ENCODE measurements at regions not wholly inside any gene's neighbourhood (a gene's known extent, or its start where the extent isn't known, plus 50 kb on each side); places are given as distances from the start of the nearest gene placed in this dataset.

- no peak overlapping the region for H3K4me2 ChIP-seq (ENCODE audit: insufficient read depth, low read length)
- H2AFZ ChIP-seq (ENCODE audit: low read depth, low read length) = no peak overlapping the region
- H3K4me3 ChIP-seq (ENCODE audit: low read depth in 1 of 2, low read length in 2 of 2) = no peak overlapping the region
- no peaks in the 10 kb centered on the region for H3K4me1 ChIP-seq (ENCODE audit: insufficient read depth, low read length)
- H3K27me3 ChIP-seq (ENCODE audit: insufficient read depth, low read length, poor library complexity) = peaks cover 2% of the 10 kb centered on the region
- no peak overlapping the region for H3K27ac ChIP-seq (ENCODE audit: low read length)
- H3K79me2 ChIP-seq (ENCODE audit: insufficient read depth, low read length) = no peaks in the 10 kb centered on the region
- ATAC-seq (ENCODE audit: insufficient read depth, low read depth) (no peak), DNase-seq (no peak)
- no peak for TF ChIP-seq CTCF (IDR thresholded peaks at IDR 0.05; ENCODE audit: borderline replicate concordance, extremely low read depth, low read length, poor library complexity, severe bottlenecking)
- TF ChIP-seq EZH2 (IDR thresholded peaks at IDR 0.05; ENCODE audit: borderline replicate concordance, low read depth, low read length, severe bottlenecking) = no peak
- no peaks in the 10 kb centered on the region for H4K20me1 ChIP-seq (ENCODE audit: insufficient read depth, low read length)
- no peaks in the 10 kb centered on the region for H3K9me3 ChIP-seq (ENCODE audit: insufficient read depth, low read length, severe bottlenecking)
- no peaks in the 10 kb centered on the region for H3K36me3 ChIP-seq (ENCODE audit: insufficient read depth, low read length)
- H3K9ac ChIP-seq (ENCODE audit: low read depth, low read length) = no peak overlapping the region
These were observed 355.2 kb downstream of the HAPSTR1 start for GRCh38 chr16:9446471-9447194.

- Histone ChIP-seq H3K27ac (ENCODE audit: low read length) (no peak overlapping the region), H3K9ac (ENCODE audit: low read depth, low read length) (no peak overlapping the region), H4K20me1 (ENCODE audit: insufficient read depth, low read length) (no peaks in the 10 kb centered on the region), H3K4me1 (ENCODE audit: insufficient read depth, low read length) (no peaks in the 10 kb centered on the region), H3K27me3 (ENCODE audit: insufficient read depth, low read length, poor library complexity) (peaks cover 2% of the 10 kb centered on the region), H3K79me2 (ENCODE audit: insufficient read depth, low read length) (no peaks in the 10 kb centered on the region), H3K9me3 (ENCODE audit: insufficient read depth, low read length, severe bottlenecking) (no peaks in the 10 kb centered on the region), H3K36me3 (ENCODE audit: insufficient read depth, low read length) (no peaks in the 10 kb centered on the region), H3K4me2 (ENCODE audit: insufficient read depth, low read length) (no peak overlapping the region), H2AFZ (ENCODE audit: low read depth, low read length) (no peak overlapping the region), H3K4me3 (ENCODE audit: low read depth in 1 of 2, low read length in 2 of 2) (no peak overlapping the region)
- ATAC-seq (ENCODE audit: insufficient read depth, low read depth) = no peak
- no peak for DNase-seq
- TF ChIP-seq EZH2 (IDR thresholded peaks at IDR 0.05; ENCODE audit: borderline replicate concordance, low read depth, low read length, severe bottlenecking) (no peak), CTCF (IDR thresholded peaks at IDR 0.05; ENCODE audit: borderline replicate concordance, extremely low read depth, low read length, poor library complexity, severe bottlenecking) (no peak)
These were observed 355.7 kb downstream of the HAPSTR1 start for GRCh38 chr16:9447195-9447551.

- ATAC-seq (ENCODE audit: insufficient read depth, low read depth) (no peak), DNase-seq (no peak)
- no peaks in the 10 kb centered on the region for H3K9me3 ChIP-seq (ENCODE audit: insufficient read depth, low read length, severe bottlenecking)
These were observed 356.3 kb downstream of the HAPSTR1 start for GRCh38 chr16:9447699-9448098.

More at GRCh38 chr16:9447699-9448098, 356.3 kb downstream of the HAPSTR1 start:
- TF ChIP-seq EZH2 (IDR thresholded peaks at IDR 0.05; ENCODE audit: borderline replicate concordance, low read depth, low read length, severe bottlenecking) (no peak), CTCF (IDR thresholded peaks at IDR 0.05; ENCODE audit: borderline replicate concordance, extremely low read depth, low read length, poor library complexity, severe bottlenecking) (no peak)
- no peak overlapping the region for H3K4me2 ChIP-seq (ENCODE audit: insufficient read depth, low read length)
- H3K36me3 ChIP-seq (ENCODE audit: insufficient read depth, low read length) = no peaks in the 10 kb centered on the region
- no peaks in the 10 kb centered on the region for H4K20me1 ChIP-seq (ENCODE audit: insufficient read depth, low read length)
- no peak overlapping the region for H3K4me3 ChIP-seq (ENCODE audit: low read depth in 1 of 2, low read length in 2 of 2)
- no peaks in the 10 kb centered on the region for H3K79me2 ChIP-seq (ENCODE audit: insufficient read depth, low read length)
- H3K27ac ChIP-seq (ENCODE audit: low read length) = no peak overlapping the region
- H3K27me3 ChIP-seq (ENCODE audit: insufficient read depth, low read length, poor library complexity) = peaks cover 2% of the 10 kb centered on the region
- H3K9ac ChIP-seq (ENCODE audit: low read depth, low read length) = no peak overlapping the region
- no peaks in the 10 kb centered on the region for H3K4me1 ChIP-seq (ENCODE audit: insufficient read depth, low read length)
- no peak overlapping the region for H2AFZ ChIP-seq (ENCODE audit: low read depth, low read length)

Data from DND-41 (cell line).